Common myeloid progenitor, CD34-positive (primary cell): ENCODE measurements at regions not wholly inside any gene's neighbourhood (a gene's known extent, or its start where the extent isn't known, plus 50 kb on each side); places are given as distances from the start of the nearest gene placed in this dataset.

Experiments
- CTCF ChIA-PET: fragments of 350-600 bp; sonication (Branson Sonifier 250); formaldehyde crosslinking; loops from one replicate; lab custom pipeline; 2021; ENCODE audit warnings: antibody characterized with exemption; lab: Charles Lee
- POLR2A ChIA-PET: fragments of 350-600 bp; sonication (Branson Sonifier 250); formaldehyde crosslinking; loops from one replicate; lab custom pipeline; 2021; ENCODE audit warnings: antibody characterized with exemption; lab: Charles Lee
- DNase-seq, 3 donors: peaks; one replicate each; pipeline versions ENCODE4 v3.0.0 to v3.0.0-alpha.2; 2013
- H3K27ac ChIP-seq, 2 experiments: 1 replicate in 1 of 2; 2 replicates in 1 of 2; pipeline ENCODE4 v1.7.0; 2013; ENCODE audit warnings: inconsistent platforms in 2 of 2, low read length in 2 of 2, mild to moderate bottlenecking in 2 of 2, low read depth in 1 of 2, moderate library complexity in 1 of 2; ENCODE audit not compliant: severe bottlenecking in 2 of 2, insufficient read depth in 1 of 2, poor library complexity in 1 of 2
- H3K27me3 ChIP-seq, 5 experiments: replicated peaks in 2 of 5; 1 replicate in 3 of 5; 2 replicates in 2 of 5; pipeline versions ENCODE4 v1.6.1 to v1.7.0; 2013; ENCODE audit warnings: low read length in 4 of 5, mild to moderate bottlenecking in 2 of 5, moderate library complexity in 2 of 5, inconsistent platforms in 1 of 5; ENCODE audit not compliant: insufficient read depth in 5 of 5, control insufficient read depth in 4 of 5
- H3K36me3 ChIP-seq, 4 experiments: 1 replicate in 2 of 4; 2 replicates in 2 of 4; pipeline versions ENCODE4 v1.6.1 to v1.7.0; 2013; ENCODE audit warnings: low read length in 3 of 4, control low read depth in 1 of 4, mild to moderate bottlenecking in 1 of 4; ENCODE audit not compliant: control insufficient read depth in 4 of 4, insufficient read depth in 4 of 4
- H3K4me1 ChIP-seq, 4 experiments: 1 replicate in 3 of 4; 2 replicates in 1 of 4; pipeline versions ENCODE4 v1.6.1 to v1.7.1; 2013; ENCODE audit warnings: low read length in 3 of 4, mild to moderate bottlenecking in 3 of 4, control low read depth in 1 of 4, inconsistent platforms in 1 of 4, moderate library complexity in 1 of 4; ENCODE audit not compliant: control insufficient read depth in 4 of 4, insufficient read depth in 4 of 4; ENCODE audit errors: control extremely low read depth in 1 of 4
- H3K4me3 ChIP-seq, 7 experiments: 1 replicate in 4 of 7; 2 replicates in 3 of 7; pipeline versions ENCODE4 v1.5.1 to v1.7.0; 2013; ENCODE audit warnings: mild to moderate bottlenecking in 7 of 7, low read length in 6 of 7, moderate library complexity in 6 of 7, inconsistent platforms in 2 of 7, low read depth in 2 of 7, control low read depth in 1 of 7; ENCODE audit not compliant: insufficient read depth in 4 of 7, control insufficient read depth in 1 of 7; ENCODE audit errors: extremely low read depth in 1 of 7
- H3K9me3 ChIP-seq, 5 experiments: 1 replicate in 4 of 5; 2 replicates in 1 of 5; pipeline versions ENCODE4 v1.6.1 to v1.7.1; 2013; ENCODE audit warnings: low read length in 4 of 5, mild to moderate bottlenecking in 2 of 5, inconsistent platforms in 1 of 5, low read depth in 1 of 5, moderate library complexity in 1 of 5; ENCODE audit not compliant: control insufficient read depth in 4 of 5, insufficient read depth in 2 of 5; ENCODE audit errors: control extremely low read depth in 1 of 5
- WGBS: methylation state at CpG from one replicate; pipeline ENCODE4 v1.1.5; 2013; ENCODE audit not compliant: insufficient coverage; 5-methylcytosine and 5-hydroxymethylcytosine counted together

DNA sequence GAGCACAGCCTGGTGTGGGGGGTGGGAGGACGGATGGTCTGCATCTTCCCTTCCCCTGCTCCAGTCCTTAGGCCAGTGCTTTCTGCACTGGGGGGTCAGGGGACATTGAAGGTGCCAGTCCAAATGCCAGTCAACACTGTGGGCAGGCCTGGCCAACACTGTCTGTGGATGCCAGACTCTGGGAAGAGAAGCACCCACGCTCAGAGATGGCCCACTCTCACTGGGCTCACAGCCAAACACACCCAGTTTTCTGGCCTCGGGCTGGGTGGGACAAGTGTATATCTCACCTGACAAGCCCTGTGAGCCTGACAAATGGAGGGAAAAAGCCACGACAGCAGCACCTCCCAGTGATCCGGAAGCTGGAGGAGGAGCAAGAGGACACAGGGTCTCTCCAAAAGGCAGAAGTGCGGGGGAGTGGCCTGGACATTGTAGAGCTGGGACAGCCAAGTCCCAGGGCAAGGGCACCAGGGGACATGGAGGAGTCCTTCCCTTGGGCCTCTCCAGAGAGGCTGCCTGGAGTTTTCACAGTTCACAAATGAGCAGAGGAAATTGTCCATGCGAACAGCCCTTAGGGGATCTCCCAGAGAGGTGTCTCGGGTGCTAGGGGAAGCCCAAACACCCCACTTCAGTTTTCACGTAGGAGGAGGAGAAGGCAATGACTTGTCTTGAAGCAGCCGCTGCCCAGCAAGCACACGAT, 79.3 kb downstream of the SDC1 start:
- Histone ChIP-seq H3K4me1 (peaks cover 0 to 5% (median 0%) of the 10 kb centered on the region in 4 experiments), H3K27me3 (peaks cover 0 to 6% (median 2%) of the 10 kb centered on the region in 5 experiments), H3K36me3 (no peaks in the 10 kb centered on the region), H3K4me3 (no peak overlapping the region), H3K27ac (no peak overlapping the region), H3K9me3 (no peaks in the 10 kb centered on the region)
- CTCF ChIA-PET: interaction anchor here (4.6 kb wide), 1 partner anchor 10 kb away, joined by 16 read pairs; no protein-coding TSS in a partner anchor
- DNase-seq: no peak
- 82% methylated on average over 7 of the region's 11 CpGs for WGBS
- POLR2A ChIA-PET: no interaction called here

DNA sequence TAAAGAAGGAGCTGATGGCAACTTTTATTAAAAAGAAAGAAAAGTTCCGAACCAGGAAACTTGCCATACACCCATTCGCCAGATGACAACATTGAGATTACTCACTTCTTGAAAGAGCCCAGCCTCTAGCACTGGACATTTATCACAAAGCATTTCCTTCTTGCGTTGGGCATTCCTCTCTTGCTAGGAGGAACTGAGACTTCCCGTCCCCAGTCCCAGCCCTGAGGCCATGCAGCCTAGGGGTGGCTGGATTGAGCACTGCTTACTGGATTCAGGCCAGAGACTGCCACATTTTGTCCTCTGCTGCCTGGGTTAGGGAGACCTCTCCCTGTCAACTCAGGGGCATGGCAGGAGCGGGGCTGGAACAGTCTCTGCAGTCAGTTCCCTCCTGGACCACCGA, 80.1 kb downstream of the SDC1 start:
- ChIA-PET CTCF (interaction anchor here (4.6 kb wide), 1 partner anchor 9 kb away, joined by 16 read pairs; no protein-coding TSS in a partner anchor), POLR2A (interaction anchor here (1.1 kb wide), 1 partner anchor 10 kb away, joined by 4 read pairs; no protein-coding TSS in a partner anchor)
- DNase-seq: no peak
- peaks cover 0 to 4% (median 2%) of the 10 kb centered on the region in 5 experiments for H3K27me3 ChIP-seq
- no peaks in the 10 kb centered on the region for H3K9me3 ChIP-seq
- 86% methylated on average over 6 of the region's 6 CpGs for WGBS
- H3K4me3 ChIP-seq: no peak overlapping the region
- no peaks in the 10 kb centered on the region for H3K36me3 ChIP-seq
- H3K27ac ChIP-seq: no peak overlapping the region
- H3K4me1 ChIP-seq: peaks cover 0 to 5% (median 0%) of the 10 kb centered on the region in 4 experiments

DNA sequence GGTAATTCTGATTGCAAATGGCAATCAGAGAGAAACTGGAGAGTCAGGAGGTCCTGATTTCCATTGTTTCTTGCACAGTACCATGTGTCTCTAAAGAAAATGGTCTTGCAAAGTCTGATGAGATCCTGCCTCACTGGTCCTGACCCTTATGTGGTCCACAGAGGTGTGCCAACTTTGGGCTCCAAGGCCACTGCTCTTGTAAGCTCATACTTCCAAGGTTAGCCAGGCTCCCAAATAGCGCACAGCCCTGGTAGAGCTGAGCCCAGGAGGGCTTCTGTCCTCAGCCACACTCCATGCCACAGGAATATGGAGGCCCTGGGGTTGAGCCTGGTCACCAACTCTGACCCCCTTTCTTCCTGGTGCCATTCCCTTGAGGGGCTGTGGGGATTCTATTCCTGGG, 80.7 kb downstream of the SDC1 start:
- no peak for DNase-seq
- peaks cover 0 to 4% (median 2%) of the 10 kb centered on the region in 5 experiments for H3K27me3 ChIP-seq
- no peak overlapping the region for H3K27ac ChIP-seq
- WGBS: 100% methylated on average over 1 of the region's 1 CpG
- peaks cover 0 to 2% (median 0%) of the 10 kb centered on the region in 4 experiments for H3K4me1 ChIP-seq
- POLR2A ChIA-PET: interaction anchor here (1.1 kb wide), 1 partner anchor 9 kb away, joined by 4 read pairs; no protein-coding TSS in a partner anchor
- no peaks in the 10 kb centered on the region for H3K9me3 ChIP-seq
- CTCF ChIA-PET: interaction anchor here (4.6 kb wide), 1 partner anchor 8 kb away, joined by 16 read pairs; no protein-coding TSS in a partner anchor
- H3K4me3 ChIP-seq: no peak overlapping the region
- no peaks in the 10 kb centered on the region for H3K36me3 ChIP-seq

DNA sequence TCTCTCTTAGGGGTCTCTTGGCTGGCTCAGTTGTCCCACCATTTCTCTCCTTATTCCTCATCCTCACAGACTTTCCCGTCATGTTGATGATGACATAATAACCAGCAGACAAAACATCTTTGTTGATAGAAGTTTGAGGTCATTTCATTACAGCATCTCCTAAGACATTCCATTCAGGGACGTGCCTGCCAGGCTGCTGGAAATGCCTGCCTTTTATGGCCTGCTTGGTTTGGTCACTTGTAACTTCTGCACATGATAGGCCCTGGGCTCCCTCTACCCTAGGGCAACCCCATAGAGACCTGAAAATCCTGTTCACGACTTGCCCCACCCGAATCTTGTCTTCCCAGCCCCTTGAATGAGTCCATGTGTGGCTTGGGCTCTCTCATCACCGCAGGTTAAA, 81.7 kb downstream of the SDC1 start:
- peaks cover 0 to 4% (median 0%) of the 10 kb centered on the region in 5 experiments for H3K27me3 ChIP-seq
- POLR2A ChIA-PET: no interaction called here
- H3K27ac ChIP-seq: no peak overlapping the region
- no peaks in the 10 kb centered on the region for H3K9me3 ChIP-seq
- DNase-seq: no peak
- 100% methylated on average over 4 of the region's 5 CpGs for WGBS
- H3K36me3 ChIP-seq: no peaks in the 10 kb centered on the region
- H3K4me3 ChIP-seq: no peak overlapping the region
- no peaks in the 10 kb centered on the region for H3K4me1 ChIP-seq
- CTCF ChIA-PET: interaction anchor here (4.6 kb wide), 1 partner anchor 7 kb away, joined by 16 read pairs; no protein-coding TSS in a partner anchor

DNA sequence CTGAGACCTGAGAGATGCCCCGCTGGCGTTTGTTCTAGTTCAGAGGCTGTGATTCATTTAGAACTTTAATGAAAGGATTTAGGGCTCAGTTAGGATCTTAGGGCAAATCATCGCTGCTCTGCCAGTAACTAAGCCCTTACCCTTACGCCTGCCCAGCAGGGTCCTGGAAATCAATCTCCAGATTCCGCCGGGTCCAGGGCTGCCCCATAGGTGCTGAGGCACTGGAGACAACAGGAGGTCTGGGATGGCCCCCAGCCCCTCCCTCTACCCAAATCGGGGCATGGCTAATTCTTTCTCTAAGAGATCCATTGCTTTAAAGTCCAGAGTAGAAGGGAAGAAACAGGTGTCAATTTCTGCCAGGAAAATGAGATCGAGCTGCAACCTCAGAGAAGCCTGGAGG, 83.1 kb downstream of the SDC1 start:
- CTCF ChIA-PET: no interaction called here
- Histone ChIP-seq H3K27ac (no peak overlapping the region), H3K27me3 (peaks cover 0 to 4% (median 0%) of the 10 kb centered on the region in 5 experiments), H3K9me3 (no peaks in the 10 kb centered on the region), H3K4me1 (no peaks in the 10 kb centered on the region), H3K36me3 (no peaks in the 10 kb centered on the region), H3K4me3 (no peak overlapping the region)
- 91% methylated on average over 7 of the region's 8 CpGs for WGBS
- DNase-seq: no peak
- POLR2A ChIA-PET: no interaction called here

DNA sequence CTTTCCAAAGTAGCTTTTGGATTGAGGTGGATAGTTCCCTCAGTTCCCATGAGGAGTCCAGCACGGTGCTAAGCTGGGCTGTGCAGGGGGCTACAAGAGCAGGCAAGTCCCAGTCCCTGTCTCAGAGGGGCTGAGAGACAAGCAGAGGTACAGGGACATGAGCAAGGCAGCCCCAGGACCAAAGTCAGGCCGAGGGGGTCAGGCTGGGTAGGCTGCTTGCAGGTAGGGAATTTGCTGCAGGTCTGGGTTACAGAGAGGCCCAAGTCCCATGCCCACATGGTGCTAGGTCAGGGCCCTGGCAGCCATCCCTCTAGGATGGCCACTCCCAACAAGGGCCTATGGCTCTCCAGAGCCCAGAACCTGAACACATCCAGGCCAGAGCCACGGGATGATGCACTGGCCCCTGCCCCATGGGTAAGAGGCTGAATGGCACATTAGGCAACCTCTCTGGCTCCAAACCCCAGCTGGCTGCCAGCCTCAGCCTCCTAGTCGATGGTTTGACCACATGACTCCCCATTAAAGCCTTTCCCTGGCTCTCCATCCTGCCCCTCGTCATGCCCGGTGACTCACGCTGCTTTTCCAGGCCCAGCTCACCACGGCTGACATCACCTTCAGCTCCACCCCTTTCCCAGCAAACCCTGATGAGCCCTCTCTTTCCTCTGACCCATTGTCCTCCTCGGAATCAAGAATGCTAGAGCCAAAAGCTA, 83.7 kb downstream of the SDC1 start:
- no peak for DNase-seq
- no peak overlapping the region for H3K27ac ChIP-seq
- CTCF ChIA-PET: interaction anchor here (0.8 to 1.1 kb wide), 2 partner anchors 12 to 64 kb away, joined by 3 read pairs; no protein-coding TSS in a partner anchor

More for the DNA sequence above, 83.7 kb downstream of the SDC1 start:
- no peaks in the 10 kb centered on the region for H3K9me3 ChIP-seq
- POLR2A ChIA-PET: no interaction called here
- no peaks in the 10 kb centered on the region for H3K4me1 ChIP-seq
- no peak overlapping the region for H3K4me3 ChIP-seq
- peaks cover 0 to 4% (median 0%) of the 10 kb centered on the region in 5 experiments for H3K27me3 ChIP-seq
- H3K36me3 ChIP-seq: no peaks in the 10 kb centered on the region
- WGBS: 90% methylated on average over 7 of the region's 9 CpGs
